ENCODE measurements at regions not wholly inside any gene's neighbourhood (a gene's known extent, or its start where the extent isn't known, plus 50 kb on each side); places are given as distances from the start of the nearest gene placed in this dataset.
A peak's percentile ranks its signal among the peaks of the same experiment; 100 is the strongest.

DNA sequence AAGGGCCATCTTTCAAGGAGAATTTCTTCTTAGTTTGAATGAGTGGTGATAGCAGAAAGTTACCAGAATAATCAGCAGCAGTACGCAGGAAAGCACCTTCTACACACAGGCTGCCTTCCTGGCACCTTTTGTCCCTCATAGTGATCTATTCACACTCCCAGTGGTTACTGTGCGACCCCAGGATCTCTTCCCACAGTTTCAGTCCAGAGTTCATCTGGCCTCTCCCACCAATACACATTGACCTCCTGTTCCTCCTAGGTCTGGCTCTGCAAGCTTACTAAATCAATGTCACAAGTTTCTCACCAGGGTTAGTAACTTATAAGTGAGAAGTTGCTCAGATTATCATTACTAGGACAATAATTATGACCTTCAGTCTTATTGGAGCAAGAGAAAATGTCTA lies 99.1 kb upstream of the PIK3R1 start:
- no peaks in the 10 kb centered on the region for H3K36me3 ChIP-seq (ENCODE audit: low read depth)
- no peaks in the 10 kb centered on the region for H3K4me1 ChIP-seq (ENCODE audit: insufficient read depth, poor library complexity, severe bottlenecking)
- H3K27ac ChIP-seq (ENCODE audit: poor library complexity, severe bottlenecking): no peak overlapping the region
- TF ChIP-seq CTCF (IDR thresholded peaks at IDR 0.05; ENCODE audit: poor library complexity, severe bottlenecking): no peak
- no peaks in the 10 kb centered on the region for H3K27me3 ChIP-seq (ENCODE audit: insufficient read depth, poor library complexity, severe bottlenecking)
- H3K4me3 ChIP-seq (ENCODE audit: severe bottlenecking): no peak overlapping the region
- DNase-seq (ENCODE audit: low spot score) (no peak), ATAC-seq (ENCODE audit: low read depth) (no peak)
- no peaks in the 10 kb centered on the region for H3K9me3 ChIP-seq (ENCODE audit: severe bottlenecking)

DNA sequence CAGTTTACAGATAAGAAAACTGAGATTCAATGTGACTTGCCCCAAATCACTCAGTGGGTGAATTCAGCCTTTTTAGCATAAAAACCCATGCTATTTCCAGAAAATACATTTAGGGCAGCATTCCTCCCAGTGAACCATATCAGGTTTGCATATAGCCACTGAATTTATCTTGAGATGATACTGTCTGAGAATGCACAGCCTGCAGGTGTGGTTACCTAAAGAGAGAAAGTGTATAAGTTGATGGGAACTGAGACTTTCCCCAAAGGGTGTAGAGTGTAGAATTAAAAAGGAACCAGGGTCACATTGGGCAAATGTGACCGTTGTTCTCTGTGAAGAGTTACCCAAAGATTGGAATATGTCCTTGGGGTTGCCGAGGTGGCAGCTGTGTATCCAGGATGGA lies 100.0 kb upstream of the PIK3R1 start:
- H3K36me3 ChIP-seq (ENCODE audit: low read depth): no peaks in the 10 kb centered on the region
- no peaks in the 10 kb centered on the region for H3K9me3 ChIP-seq (ENCODE audit: severe bottlenecking)
- no peak for TF ChIP-seq CTCF (IDR thresholded peaks at IDR 0.05; ENCODE audit: poor library complexity, severe bottlenecking)
- no peaks in the 10 kb centered on the region for H3K27me3 ChIP-seq (ENCODE audit: insufficient read depth, poor library complexity, severe bottlenecking)
- no peaks in the 10 kb centered on the region for H3K4me1 ChIP-seq (ENCODE audit: insufficient read depth, poor library complexity, severe bottlenecking)
- no peak overlapping the region for H3K27ac ChIP-seq (ENCODE audit: poor library complexity, severe bottlenecking)
- ATAC-seq (ENCODE audit: low read depth): no peak
- H3K4me3 ChIP-seq (ENCODE audit: severe bottlenecking): no peak overlapping the region
- DNase-seq (ENCODE audit: low spot score): no peak

DNA sequence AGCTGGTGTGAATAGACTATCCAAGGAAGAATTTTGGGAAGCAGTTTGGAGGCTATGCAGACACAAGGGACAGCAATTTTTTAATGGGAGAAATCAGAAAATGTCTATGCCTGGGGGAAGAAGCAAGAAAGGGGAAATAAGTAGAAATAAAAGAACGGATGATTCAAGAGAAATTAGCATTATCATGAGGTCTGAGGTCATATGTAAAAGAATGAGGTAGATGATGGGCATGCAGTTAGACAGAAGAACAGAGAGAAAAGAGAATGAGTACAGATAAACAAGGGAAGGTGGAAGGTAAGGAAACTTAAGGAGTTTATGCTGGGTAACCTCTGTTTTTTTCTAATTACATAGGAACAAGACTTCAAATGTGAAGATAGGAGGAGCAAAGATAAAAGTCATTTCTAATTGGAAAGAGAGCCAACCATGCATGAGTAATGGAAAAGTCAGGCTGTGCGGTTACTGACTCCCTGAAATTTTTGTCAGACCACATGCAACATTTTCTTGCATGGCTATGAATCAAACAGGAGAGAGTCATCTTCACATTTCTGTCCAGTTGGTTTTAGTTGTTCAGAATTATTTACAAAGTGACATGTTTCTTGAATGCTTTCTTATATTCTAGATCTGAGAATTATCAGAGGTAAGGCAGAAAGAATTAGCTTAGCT lies 101.0 kb upstream of the PIK3R1 start:
- no peaks in the 10 kb centered on the region for H3K27me3 ChIP-seq (ENCODE audit: insufficient read depth, poor library complexity, severe bottlenecking)
- no peak for DNase-seq (ENCODE audit: low spot score)
- no peak overlapping the region for H3K27ac ChIP-seq (ENCODE audit: poor library complexity, severe bottlenecking)
- ATAC-seq (ENCODE audit: low read depth): peak; percentile 79
- H3K4me3 ChIP-seq (ENCODE audit: severe bottlenecking): no peak overlapping the region
- no peak for TF ChIP-seq CTCF (IDR thresholded peaks at IDR 0.05; ENCODE audit: poor library complexity, severe bottlenecking)
- H3K36me3 ChIP-seq (ENCODE audit: low read depth): no peaks in the 10 kb centered on the region
- no peaks in the 10 kb centered on the region for H3K4me1 ChIP-seq (ENCODE audit: insufficient read depth, poor library complexity, severe bottlenecking)
- H3K9me3 ChIP-seq (ENCODE audit: severe bottlenecking): no peaks in the 10 kb centered on the region

GRCh38 chr5:68112658-68113057 lies 102.9 kb upstream of the PIK3R1 start:
- H3K36me3 ChIP-seq (ENCODE audit: low read depth): no peaks in the 10 kb centered on the region

More at GRCh38 chr5:68112658-68113057, 102.9 kb upstream of the PIK3R1 start:
- DNase-seq (ENCODE audit: low spot score): no peak
- Histone ChIP-seq H3K27me3 (ENCODE audit: insufficient read depth, poor library complexity, severe bottlenecking) (no peaks in the 10 kb centered on the region), H3K4me3 (ENCODE audit: severe bottlenecking) (no peak overlapping the region), H3K27ac (ENCODE audit: poor library complexity, severe bottlenecking) (no peak overlapping the region), H3K4me1 (ENCODE audit: insufficient read depth, poor library complexity, severe bottlenecking) (no peaks in the 10 kb centered on the region), H3K9me3 (ENCODE audit: severe bottlenecking) (no peaks in the 10 kb centered on the region)
- no peak for TF ChIP-seq CTCF (IDR thresholded peaks at IDR 0.05; ENCODE audit: poor library complexity, severe bottlenecking)
- no peak for ATAC-seq (ENCODE audit: low read depth)

Measured in RWPE2 (cell line).